ENCODE measurements at regions not wholly inside any gene's neighbourhood (a gene's known extent, or its start where the extent isn't known, plus 50 kb on each side); places are given as distances from the start of the nearest gene placed in this dataset.
"Not testable (repeated sequence)": the region's sequence is repeated elsewhere in the genome, so short reads cannot be mapped to it uniquely, and the experiment has no call there.

GRCh38 chr21:15638856-15639549 lies 90.8 kb upstream of the USP25 start:
- no peak for DNase-seq

- not testable (repeated sequence) for DNase-seq
These were observed 89.7 kb upstream of the USP25 start for GRCh38 chr21:15640113-15640512.

- DNase-seq = no peak
These were observed 85.3 kb upstream of the USP25 start for GRCh38 chr21:15644489-15644888.

GRCh38 chr21:15645830-15646229 lies 84.0 kb upstream of the USP25 start:
- no peak for DNase-seq

- no peak for DNase-seq
These were observed 79.0 kb upstream of the USP25 start for GRCh38 chr21:15650735-15651134.

DNA sequence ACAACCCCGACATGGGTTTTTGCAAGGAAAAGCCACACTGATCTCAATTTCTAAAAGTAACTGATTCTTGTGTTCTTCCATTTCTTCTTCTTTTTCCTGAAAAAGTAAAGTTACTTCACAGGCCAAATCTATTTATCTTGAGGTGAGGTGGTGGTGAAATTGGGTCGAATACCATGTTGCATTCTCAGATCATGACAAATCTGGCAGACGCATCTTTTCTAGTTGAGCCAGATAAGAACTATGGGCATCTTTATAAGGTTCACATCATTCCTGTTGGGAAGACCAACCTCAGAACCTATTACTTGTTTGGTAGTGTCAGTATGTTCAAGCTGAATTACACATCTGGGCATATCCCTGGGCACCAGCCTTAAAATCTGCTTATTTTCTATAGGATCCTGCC lies 78.6 kb upstream of the USP25 start:
- no peak for DNase-seq

GRCh38 chr21:15653710-15654109 lies 76.1 kb upstream of the USP25 start:
- no peak for DNase-seq

GRCh38 chr21:15654171-15654570 lies 75.6 kb upstream of the USP25 start:
- DNase-seq = no peak

DNA sequence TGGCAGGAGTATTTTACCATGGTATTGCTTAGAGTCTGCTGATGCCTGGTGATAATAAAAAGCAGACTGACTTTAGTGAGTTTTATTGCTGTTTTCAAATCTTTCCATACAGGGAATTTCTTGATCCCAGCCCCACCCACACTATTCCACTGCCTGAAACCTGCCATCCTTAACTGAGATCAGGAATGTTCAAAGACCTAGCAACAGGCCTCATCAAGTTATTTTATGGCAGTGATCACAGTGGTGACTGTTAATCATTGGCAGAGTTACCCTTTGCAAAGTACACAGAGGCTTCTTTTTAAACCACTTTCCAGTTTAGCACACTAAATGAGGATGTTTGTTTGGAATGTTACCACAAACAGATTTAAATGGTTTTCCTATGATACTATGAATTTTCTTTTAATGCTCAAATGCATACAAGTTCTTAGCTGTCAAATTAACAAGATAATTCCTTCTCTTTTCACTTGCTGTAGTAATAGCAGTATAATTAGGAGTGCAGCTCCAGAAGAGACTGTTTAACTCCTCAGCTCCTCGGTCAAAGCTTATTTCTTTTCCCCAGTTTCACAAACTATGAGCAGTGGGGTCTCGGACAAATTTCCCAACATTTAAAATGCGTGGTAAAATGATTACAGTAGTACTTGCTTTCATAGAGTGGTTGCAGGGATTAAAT lies 69.9 kb upstream of the USP25 start:
- no peak for DNase-seq

DNA sequence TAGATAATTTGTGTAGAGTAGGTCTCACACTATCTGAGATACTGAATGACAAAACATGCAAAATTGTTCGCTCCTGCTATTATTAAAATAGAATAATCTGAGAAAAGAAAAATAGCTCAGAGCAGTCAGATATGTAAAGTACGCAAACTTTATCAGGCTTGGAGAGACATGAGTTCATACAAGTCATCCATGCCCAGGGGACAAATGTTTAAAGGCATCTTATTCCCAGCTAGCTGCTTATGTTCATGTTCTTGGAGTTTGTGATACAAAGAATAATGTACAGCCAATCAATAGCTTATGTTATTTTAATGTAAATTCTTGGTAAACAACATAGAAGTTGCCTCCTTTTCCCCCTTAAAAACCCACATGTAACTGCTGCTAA lies 69.4 kb upstream of the USP25 start:
- no peak for DNase-seq

DNA sequence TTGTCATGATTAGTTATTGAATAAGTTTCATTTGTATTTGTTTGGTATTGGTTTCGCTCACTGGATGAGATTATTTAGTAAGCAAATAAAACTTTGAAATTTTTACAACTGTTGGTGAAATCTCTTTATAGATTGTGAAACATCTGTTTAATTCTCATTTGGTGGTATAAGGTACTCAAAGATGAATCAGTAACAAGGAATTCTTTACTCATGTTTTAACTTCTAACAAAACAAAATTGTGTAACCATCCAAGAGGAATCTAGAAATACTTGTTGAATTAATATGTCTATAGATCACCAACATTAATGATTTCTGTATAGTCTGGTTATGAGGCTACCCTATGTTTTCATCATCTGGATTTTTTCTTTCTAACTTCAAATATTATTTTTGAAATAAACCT lies 62.8 kb upstream of the USP25 start:
- no peak for DNase-seq

DNA sequence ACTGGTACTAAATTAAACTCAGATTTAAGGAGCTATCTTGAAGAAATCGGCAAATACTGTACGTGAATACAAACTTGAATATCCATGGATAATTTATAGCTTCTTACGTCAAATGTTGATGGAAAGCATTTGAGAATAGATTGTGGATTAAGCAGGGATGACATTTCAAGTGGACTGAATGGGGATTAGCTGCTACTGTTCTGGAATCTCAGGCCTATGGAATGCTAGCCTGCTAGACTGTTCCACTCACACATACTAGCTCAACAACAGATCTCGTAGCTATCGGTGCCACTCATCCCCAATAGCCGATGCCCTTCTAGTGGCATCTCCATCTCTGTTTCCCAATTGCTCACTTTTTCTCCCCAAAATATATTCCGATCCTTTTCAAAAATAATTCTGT lies 62.0 kb upstream of the USP25 start:
- DNase-seq = no peak

DNA sequence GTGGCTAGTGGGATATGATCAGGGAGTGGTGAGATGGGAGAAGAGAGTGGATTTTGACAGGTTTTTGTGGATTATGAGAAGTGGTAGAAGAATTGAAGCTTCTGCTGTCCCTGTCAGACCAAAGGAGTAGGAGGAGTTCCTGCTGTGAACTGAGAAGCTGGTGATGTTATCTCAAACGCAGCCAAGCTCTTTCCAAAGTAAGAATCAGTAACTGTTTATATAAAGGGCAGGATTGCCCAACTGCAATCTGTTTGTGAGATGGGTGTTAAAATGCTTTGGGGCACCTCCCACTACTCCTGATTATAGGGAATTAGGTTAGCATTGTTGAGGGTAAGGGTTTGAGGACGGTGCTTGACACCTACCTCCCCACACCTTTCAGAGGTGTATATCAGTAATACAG lies 60.5 kb upstream of the USP25 start:
- no peak for DNase-seq

- DNase-seq = no peak
These were observed 58.6 kb upstream of the USP25 start for GRCh38 chr21:15671188-15671587.

DNA sequence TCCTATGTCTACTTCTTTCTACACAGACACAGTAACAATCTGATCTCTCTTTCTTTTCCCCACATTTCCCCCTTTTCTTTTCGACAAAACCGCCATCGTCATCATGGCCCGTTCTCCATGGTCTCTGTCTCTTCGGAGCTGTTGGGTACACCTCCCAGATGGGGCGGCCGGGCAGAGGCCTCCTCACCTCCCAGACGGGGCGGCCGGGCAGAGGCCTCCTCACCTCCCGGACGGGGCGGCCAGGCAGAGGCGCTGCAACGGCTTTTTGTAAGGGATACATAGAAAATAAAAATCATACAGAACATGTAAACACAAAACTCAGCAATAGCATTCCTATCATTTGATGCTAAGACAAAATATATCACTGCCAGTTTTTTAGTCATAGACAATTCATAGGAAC lies 57.2 kb upstream of the USP25 start:
- not testable (repeated sequence) for DNase-seq

DNA sequence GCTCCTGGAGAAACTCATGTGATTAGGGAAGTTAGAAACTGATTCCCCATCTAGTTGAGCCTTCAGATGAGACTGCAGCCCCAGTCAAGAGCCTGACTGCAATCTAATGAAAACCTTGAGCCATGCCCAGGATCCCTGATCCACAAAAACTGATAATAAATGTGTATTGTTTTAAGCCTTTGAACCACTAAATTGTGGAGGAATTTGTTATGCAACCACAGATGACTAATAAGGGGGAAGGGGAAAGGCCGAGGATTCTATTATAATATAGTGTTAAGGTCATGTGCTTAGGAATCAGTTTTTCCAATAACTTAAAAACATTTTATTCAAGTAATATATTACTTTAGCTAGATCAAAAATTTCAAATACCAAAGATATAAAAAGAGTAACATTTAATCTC lies 52.8 kb upstream of the USP25 start:
- DNase-seq = no peak

DNA sequence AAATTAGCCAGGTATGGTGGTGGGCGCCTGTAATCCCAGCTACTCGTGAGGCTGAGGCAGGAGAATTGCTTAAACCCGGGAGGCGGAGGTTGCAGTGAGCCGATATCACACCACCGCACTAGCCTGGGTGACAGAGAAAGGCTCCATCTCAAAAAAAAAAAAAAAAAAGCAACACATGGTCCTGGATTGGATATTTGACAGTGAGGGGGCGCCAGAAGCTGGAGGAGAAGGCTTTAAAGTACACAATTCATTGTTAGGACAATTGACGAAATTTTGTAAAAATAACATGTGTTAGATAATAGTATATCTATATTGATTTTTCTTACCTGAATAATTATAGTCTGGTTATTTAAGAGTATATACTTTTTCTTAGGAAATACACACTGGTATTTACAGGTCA lies 50.2 kb upstream of the USP25 start:
- DNase-seq = no peak

All from NCI-H1048 (cell line).